ENCODE measurements at regions not wholly inside any gene's neighbourhood (a gene's known extent, or its start where the extent isn't known, plus 50 kb on each side); places are given as distances from the start of the nearest gene placed in this dataset.
"Not testable (repeated sequence)": the region's sequence is repeated elsewhere in the genome, so short reads cannot be mapped to it uniquely, and the experiment has no call there.

DNA sequence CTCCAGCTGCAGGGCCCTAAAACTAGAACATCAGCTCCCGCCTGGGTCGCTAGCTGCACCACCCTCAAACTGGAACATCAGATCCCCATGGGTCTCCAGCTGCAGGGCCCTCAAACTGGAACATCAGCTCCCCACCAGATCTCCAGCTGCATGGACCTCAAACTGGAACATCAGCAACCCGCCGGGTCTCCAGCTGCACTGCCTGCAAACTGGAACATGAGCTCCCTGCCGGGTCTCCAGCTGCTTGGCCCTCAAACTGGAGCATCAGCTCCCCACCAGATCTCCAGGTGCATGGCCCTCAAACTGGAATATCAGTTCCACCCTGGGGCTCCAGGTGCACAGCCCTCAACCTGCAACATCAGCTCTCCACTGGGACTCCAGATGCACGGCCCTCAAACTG, 82.7 kb downstream of the TFRC start:
- not testable (repeated sequence) for H3K27me3 ChIP-seq (ENCODE audit: control insufficient read depth, insufficient read depth, low read length); H3K36me3 ChIP-seq (ENCODE audit: control insufficient read depth, insufficient read depth, low read length); H3K9me3 ChIP-seq (ENCODE audit: control insufficient read depth, insufficient read depth, low read length); H3K4me3 ChIP-seq (ENCODE audit: low read depth, low read length); H3K27ac ChIP-seq (ENCODE audit: low read depth, low read length); DNase-seq (ENCODE audit: low read depth in 4 of 6, low spot score in 6 of 6); H3K4me1 ChIP-seq (ENCODE audit: control insufficient read depth, insufficient read depth, low read length)
- WGBS (ENCODE audit: insufficient coverage): 96% methylated on average over 6 of the region's 6 CpGs

DNA sequence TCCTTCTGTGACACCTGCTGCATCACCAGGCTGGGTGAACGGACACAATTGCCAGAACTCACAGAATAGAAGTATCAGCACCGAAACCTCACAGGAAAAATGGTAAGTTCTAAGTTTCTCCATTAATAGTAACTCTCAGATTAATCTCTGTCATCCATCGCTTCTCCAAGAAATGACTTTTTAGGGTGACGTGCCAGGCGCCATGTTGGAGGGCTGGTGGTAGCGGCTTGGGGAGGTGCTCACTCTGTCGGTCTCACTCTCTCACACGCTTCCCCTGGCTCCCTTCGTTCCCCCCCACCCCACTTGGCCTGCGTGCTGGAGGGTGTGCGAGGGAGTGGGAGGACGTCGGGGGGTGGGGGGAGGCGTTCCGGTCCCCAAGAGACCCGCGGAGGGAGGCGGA, 85.6 kb downstream of the TFRC start:
- not testable (repeated sequence) for H3K4me3 ChIP-seq (ENCODE audit: low read depth, low read length); H3K4me1 ChIP-seq (ENCODE audit: control insufficient read depth, insufficient read depth, low read length); H3K27me3 ChIP-seq (ENCODE audit: control insufficient read depth, insufficient read depth, low read length); DNase-seq (ENCODE audit: low read depth in 4 of 6, low spot score in 6 of 6); H3K36me3 ChIP-seq (ENCODE audit: control insufficient read depth, insufficient read depth, low read length); H3K9me3 ChIP-seq (ENCODE audit: control insufficient read depth, insufficient read depth, low read length); H3K27ac ChIP-seq (ENCODE audit: low read depth, low read length)
- WGBS (ENCODE audit: insufficient coverage): no CpG with 5 or more reads among the region's 18 CpGs

GRCh38 chr3:195994343-195994742, 86.0 kb upstream of the TNK2 start:
- H3K27me3 ChIP-seq (ENCODE audit: control insufficient read depth, insufficient read depth, low read length); H3K4me1 ChIP-seq (ENCODE audit: control insufficient read depth, insufficient read depth, low read length); H3K4me3 ChIP-seq (ENCODE audit: low read depth, low read length); H3K9me3 ChIP-seq (ENCODE audit: control insufficient read depth, insufficient read depth, low read length); H3K36me3 ChIP-seq (ENCODE audit: control insufficient read depth, insufficient read depth, low read length); H3K27ac ChIP-seq (ENCODE audit: low read depth, low read length): not testable (repeated sequence)
- 34% methylated on average over 6 of the region's 14 CpGs for WGBS (ENCODE audit: insufficient coverage)
- DNase-seq (ENCODE audit: low read depth in 4 of 6, low spot score in 6 of 6): peak in 2 of 6 donors; percentile 27 to 58

DNA sequence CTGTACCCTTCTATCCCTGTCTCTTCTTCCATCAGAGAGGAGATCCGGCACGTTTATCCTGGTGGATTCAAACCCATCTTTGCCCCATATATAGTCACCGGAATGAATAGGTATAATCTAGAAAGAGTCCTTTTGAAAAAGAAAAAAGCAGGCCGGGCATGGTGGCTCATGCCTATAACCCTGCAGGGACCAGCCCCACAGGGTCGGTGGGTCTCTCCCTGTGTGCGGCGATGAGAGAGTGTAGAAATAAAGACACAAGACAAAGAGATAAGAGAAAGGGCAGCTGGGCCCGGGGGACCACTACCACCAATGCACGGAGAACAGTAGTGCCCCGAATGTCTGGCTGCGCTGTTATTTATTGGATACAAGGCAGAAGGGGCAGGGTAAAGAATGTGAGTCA, 85.3 kb upstream of the TNK2 start:
- WGBS (ENCODE audit: insufficient coverage): no CpG with 5 or more reads among the region's 11 CpGs
- H3K27me3 ChIP-seq (ENCODE audit: control insufficient read depth, insufficient read depth, low read length); H3K4me1 ChIP-seq (ENCODE audit: control insufficient read depth, insufficient read depth, low read length); DNase-seq (ENCODE audit: low read depth in 4 of 6, low spot score in 6 of 6); H3K4me3 ChIP-seq (ENCODE audit: low read depth, low read length); H3K36me3 ChIP-seq (ENCODE audit: control insufficient read depth, insufficient read depth, low read length); H3K9me3 ChIP-seq (ENCODE audit: control insufficient read depth, insufficient read depth, low read length); H3K27ac ChIP-seq (ENCODE audit: low read depth, low read length): not testable (repeated sequence)

DNA sequence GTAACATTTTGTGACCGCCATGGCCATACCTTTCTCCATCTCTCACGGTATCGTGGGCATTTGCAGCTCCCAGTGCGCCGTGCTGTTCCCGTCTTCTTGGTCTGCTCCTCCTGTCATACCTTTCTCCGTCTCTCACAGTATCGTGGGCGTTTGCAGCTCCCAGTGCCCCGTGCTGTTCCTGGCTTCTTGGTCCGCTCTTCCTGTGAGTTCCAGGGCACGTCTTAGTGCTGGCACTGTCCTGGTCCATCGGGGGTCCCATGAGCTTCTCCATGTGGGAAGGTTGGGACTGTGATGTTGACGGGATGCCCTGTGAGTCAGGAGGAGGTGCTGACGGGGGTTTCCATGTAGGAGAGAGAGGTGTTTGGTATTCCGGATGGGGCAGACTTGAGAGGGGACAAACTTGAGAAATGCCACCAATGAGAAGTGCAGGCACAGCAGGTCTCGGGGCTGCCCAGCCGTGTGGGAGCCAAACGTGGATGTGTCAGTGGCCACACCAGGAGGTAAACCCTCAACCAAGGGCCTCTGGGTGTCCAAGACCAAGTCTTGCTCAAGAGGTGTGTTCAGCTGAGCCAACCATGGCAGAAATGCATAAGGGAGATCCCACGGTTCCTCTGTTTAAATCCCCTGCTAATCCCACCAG, 84.7 kb upstream of the TNK2 start:
- not testable (repeated sequence) for H3K4me3 ChIP-seq (ENCODE audit: low read depth, low read length); DNase-seq (ENCODE audit: low read depth in 4 of 6, low spot score in 6 of 6); H3K4me1 ChIP-seq (ENCODE audit: control insufficient read depth, insufficient read depth, low read length); H3K27me3 ChIP-seq (ENCODE audit: control insufficient read depth, insufficient read depth, low read length); H3K36me3 ChIP-seq (ENCODE audit: control insufficient read depth, insufficient read depth, low read length); H3K9me3 ChIP-seq (ENCODE audit: control insufficient read depth, insufficient read depth, low read length); H3K27ac ChIP-seq (ENCODE audit: low read depth, low read length)
- no CpG with 5 or more reads among the region's 20 CpGs for WGBS (ENCODE audit: insufficient coverage)

DNA sequence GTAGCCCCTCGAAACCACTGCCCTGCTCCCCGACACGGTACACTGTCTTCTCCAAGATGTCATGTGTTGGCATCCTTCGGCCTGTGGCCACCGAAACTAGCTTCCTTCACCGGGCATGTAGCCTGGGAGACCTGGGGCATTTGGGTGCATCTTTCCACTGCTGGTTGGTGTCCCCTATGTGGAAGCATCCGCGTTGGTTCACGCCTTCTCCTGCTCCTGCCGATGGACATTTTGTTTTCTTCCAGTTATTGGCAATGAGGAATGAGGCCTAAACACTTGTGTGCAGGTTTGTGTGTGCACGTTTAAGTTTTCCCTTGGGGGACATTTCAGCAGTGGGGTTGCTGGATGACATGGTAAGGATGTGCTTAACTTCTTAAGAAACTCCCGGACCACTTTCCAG, 83.6 kb upstream of the TNK2 start:
- not testable (repeated sequence) for H3K4me1 ChIP-seq (ENCODE audit: control insufficient read depth, insufficient read depth, low read length); H3K36me3 ChIP-seq (ENCODE audit: control insufficient read depth, insufficient read depth, low read length); DNase-seq (ENCODE audit: low read depth in 4 of 6, low spot score in 6 of 6); H3K27ac ChIP-seq (ENCODE audit: low read depth, low read length); H3K27me3 ChIP-seq (ENCODE audit: control insufficient read depth, insufficient read depth, low read length); H3K9me3 ChIP-seq (ENCODE audit: control insufficient read depth, insufficient read depth, low read length); H3K4me3 ChIP-seq (ENCODE audit: low read depth, low read length)
- 88% methylated on average over 3 of the region's 12 CpGs for WGBS (ENCODE audit: insufficient coverage)

- not testable (repeated sequence) for H3K9me3 ChIP-seq (ENCODE audit: control insufficient read depth, insufficient read depth, low read length); H3K4me3 ChIP-seq (ENCODE audit: low read depth, low read length); DNase-seq (ENCODE audit: low read depth in 4 of 6, low spot score in 6 of 6); H3K36me3 ChIP-seq (ENCODE audit: control insufficient read depth, insufficient read depth, low read length); H3K27ac ChIP-seq (ENCODE audit: low read depth, low read length); H3K27me3 ChIP-seq (ENCODE audit: control insufficient read depth, insufficient read depth, low read length); H3K4me1 ChIP-seq (ENCODE audit: control insufficient read depth, insufficient read depth, low read length)
- 86% methylated on average over 6 of the region's 12 CpGs for WGBS (ENCODE audit: insufficient coverage)
Observed at GRCh38 chr3:195991243-195991642, 82.9 kb upstream of the TNK2 start.

GRCh38 chr3:195990841-195991174, 82.5 kb upstream of the TNK2 start:
- WGBS (ENCODE audit: insufficient coverage): no CpG with 5 or more reads among the region's 7 CpGs
- not testable (repeated sequence) for H3K27me3 ChIP-seq (ENCODE audit: control insufficient read depth, insufficient read depth, low read length); H3K4me1 ChIP-seq (ENCODE audit: control insufficient read depth, insufficient read depth, low read length); DNase-seq (ENCODE audit: low read depth in 4 of 6, low spot score in 6 of 6); H3K9me3 ChIP-seq (ENCODE audit: control insufficient read depth, insufficient read depth, low read length); H3K27ac ChIP-seq (ENCODE audit: low read depth, low read length); H3K36me3 ChIP-seq (ENCODE audit: control insufficient read depth, insufficient read depth, low read length)
- H3K4me3 ChIP-seq (ENCODE audit: low read depth, low read length): peak overlapping the region; percentile 55

DNA sequence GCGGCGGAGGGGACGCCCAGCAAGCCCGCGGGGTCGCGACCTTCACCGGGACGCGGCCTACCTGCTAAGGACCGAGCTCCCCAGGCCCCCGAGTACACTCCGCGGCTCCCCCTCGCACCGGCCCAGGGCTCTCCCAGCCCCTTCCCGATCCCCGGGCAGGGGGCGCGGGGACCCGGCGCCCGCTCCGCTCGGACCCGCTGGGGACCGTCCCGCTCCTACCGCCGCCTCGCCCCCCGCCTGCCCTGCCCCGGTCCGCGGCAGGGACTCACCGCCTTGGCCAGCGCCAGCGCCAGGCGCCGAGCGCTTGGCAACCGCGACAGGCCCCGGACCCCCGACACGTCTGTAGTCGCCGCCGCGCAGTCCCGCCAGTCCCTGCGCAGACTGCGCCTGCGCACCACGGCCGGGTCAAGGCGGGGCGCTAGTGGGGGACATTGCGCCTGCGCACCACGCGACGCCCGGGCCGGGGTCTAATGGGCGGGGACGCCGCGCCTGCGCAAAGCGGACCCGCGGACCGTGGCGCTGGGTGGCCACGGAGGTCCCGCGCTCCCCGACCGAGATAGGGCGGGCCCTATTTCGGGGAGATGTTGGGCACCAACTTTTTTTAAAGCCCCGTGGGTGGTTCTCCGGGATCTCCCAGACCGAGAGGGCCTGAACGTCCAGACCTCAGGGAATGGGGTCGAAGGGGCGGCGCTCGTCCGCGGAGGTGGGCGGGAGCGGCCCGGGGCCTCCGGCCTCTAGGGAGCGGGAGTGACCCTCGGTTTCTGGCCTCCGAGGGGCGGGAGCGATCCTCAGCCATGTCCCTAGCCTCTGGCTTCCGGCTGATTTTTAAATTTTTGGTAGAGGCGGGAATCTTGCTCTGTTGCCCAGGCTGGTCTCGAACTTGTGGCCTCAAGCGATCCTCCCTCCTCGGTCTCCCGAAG, 81.8 kb upstream of the TNK2 start:
- WGBS (ENCODE audit: insufficient coverage): 2% methylated on average over 64 of the region's 107 CpGs
- H3K9me3 ChIP-seq (ENCODE audit: control insufficient read depth, insufficient read depth, low read length); H3K27me3 ChIP-seq (ENCODE audit: control insufficient read depth, insufficient read depth, low read length); H3K36me3 ChIP-seq (ENCODE audit: control insufficient read depth, insufficient read depth, low read length); H3K4me1 ChIP-seq (ENCODE audit: control insufficient read depth, insufficient read depth, low read length): not testable (repeated sequence)
- Histone ChIP-seq H3K27ac (ENCODE audit: low read depth, low read length) (peak overlapping the region; percentile 67), H3K4me3 (ENCODE audit: low read depth, low read length) (peak overlapping the region; percentile 55)
- peak; percentile 70 to 95 (median 85) for DNase-seq (ENCODE audit: low read depth in 4 of 6, low spot score in 6 of 6)

Measured in spinal cord (tissue), 9 donors.